Cardiac septum (tissue), 1 donor: ENCODE measurements at regions not wholly inside any gene's neighbourhood (a gene's known extent, or its start where the extent isn't known, plus 50 kb on each side); places are given as distances from the start of the nearest gene placed in this dataset.
"Not testable (repeated sequence)": the region's sequence is repeated elsewhere in the genome, so short reads cannot be mapped to it uniquely, and the experiment has no call there.

ENCODE experiments used
- DNase-seq: peaks from one replicate; pipeline ENCODE4 v3.0.0-alpha.2; 2020; ENCODE audit warnings: low spot score
- intact Hi-C: fragments of 100-400 bp; cut with DNase I; formaldehyde crosslinking; loops from one replicate; pipeline ENCODE4 v1.14.0; 2022
- donor health status: DM: no; HTN: no; CAD: no.

GRCh38 chr5:42989190-42989589, 50.9 kb downstream of the ANXA2R start:
- intact Hi-C loops, result no loop called here
- DNase-seq, result no peak

GRCh38 chr5:42988568-42988967, 51.6 kb downstream of the ANXA2R start:
- intact Hi-C loops, result no loop called here
- no peak for DNase-seq

- no peak for DNase-seq
- intact Hi-C loops, result no loop called here
These were observed 54.7 kb downstream of the ANXA2R start for GRCh38 chr5:42985129-42986037.

GRCh38 chr5:42984307-42984706, 55.8 kb downstream of the ANXA2R start:
- intact Hi-C loops, result no loop called here
- DNase-seq, result no peak

GRCh38 chr5:42982107-42982622, 58.0 kb downstream of the ANXA2R start:
- intact Hi-C loops, result no loop called here
- no peak for DNase-seq

- intact Hi-C loops, DNase-seq: not testable (repeated sequence)
These were observed 58.6 kb downstream of the ANXA2R start for GRCh38 chr5:42981417-42982106.

GRCh38 chr5:42981015-42981414, 59.1 kb downstream of the ANXA2R start:
- DNase-seq, intact Hi-C loops: not testable (repeated sequence)

GRCh38 chr5:42980391-42980790, 59.7 kb downstream of the ANXA2R start:
- DNase-seq, result not testable (repeated sequence)

GRCh38 chr5:42979242-42979641, 60.9 kb downstream of the ANXA2R start:
- DNase-seq, intact Hi-C loops: not testable (repeated sequence)

More at GRCh38 chr5:42980391-42980790, 59.7 kb downstream of the ANXA2R start:
- intact Hi-C loops, result not testable (repeated sequence)

GRCh38 chr5:42974536-42974935, 65.6 kb downstream of the ANXA2R start:
- no peak for DNase-seq
- intact Hi-C loops, result no loop called here

GRCh38 chr5:42970636-42971559, 69.2 kb downstream of the ANXA2R start:
- intact Hi-C loops, result no loop called here
- DNase-seq, result no peak

GRCh38 chr5:42965934-42966333, 74.2 kb downstream of the ANXA2R start:
- intact Hi-C loops, result no loop called here
- no peak for DNase-seq

- intact Hi-C loops, result no loop called here
- no peak for DNase-seq
These were observed 76.7 kb downstream of the ANXA2R start for GRCh38 chr5:42963412-42963811.

- no peak for DNase-seq
These were observed 78.0 kb downstream of the ANXA2R start for GRCh38 chr5:42962124-42962523.

GRCh38 chr5:42960506-42960905, 79.6 kb downstream of the ANXA2R start:
- intact Hi-C loops, result no loop called here
- DNase-seq, result no peak

More at GRCh38 chr5:42962124-42962523, 78.0 kb downstream of the ANXA2R start:
- intact Hi-C loops, result no loop called here

GRCh38 chr5:42956551-42956950, 83.6 kb downstream of the ANXA2R start:
- intact Hi-C loops, result no loop called here
- DNase-seq, result no peak

- DNase-seq, result no peak
- intact Hi-C loops, result loop anchor here (5.0 kb wide), 2 partner anchors 46 to 54 kb away; no protein-coding TSS in a partner anchor
These were observed 87.1 kb downstream of the ANXA2R start for GRCh38 chr5:42953041-42953440.

- no peak for DNase-seq
- intact Hi-C loops, result loop anchor here (5.0 kb wide), 2 partner anchors 45 to 55 kb away; no protein-coding TSS in a partner anchor
These were observed 87.5 kb downstream of the ANXA2R start for GRCh38 chr5:42952578-42952974.

GRCh38 chr5:42951293-42951840, 88.8 kb downstream of the ANXA2R start:
- DNase-seq, result peak; percentile 79
- intact Hi-C loops, result loop anchor here (1.0 to 5.0 kb wide), 4 partner anchors 44 to 89 kb away; partner anchors contain the start of gene ANXA2R
